ENCODE measurements at regions not wholly inside any gene's neighbourhood (a gene's known extent, or its start where the extent isn't known, plus 50 kb on each side); places are given as distances from the start of the nearest gene placed in this dataset.

DNA sequence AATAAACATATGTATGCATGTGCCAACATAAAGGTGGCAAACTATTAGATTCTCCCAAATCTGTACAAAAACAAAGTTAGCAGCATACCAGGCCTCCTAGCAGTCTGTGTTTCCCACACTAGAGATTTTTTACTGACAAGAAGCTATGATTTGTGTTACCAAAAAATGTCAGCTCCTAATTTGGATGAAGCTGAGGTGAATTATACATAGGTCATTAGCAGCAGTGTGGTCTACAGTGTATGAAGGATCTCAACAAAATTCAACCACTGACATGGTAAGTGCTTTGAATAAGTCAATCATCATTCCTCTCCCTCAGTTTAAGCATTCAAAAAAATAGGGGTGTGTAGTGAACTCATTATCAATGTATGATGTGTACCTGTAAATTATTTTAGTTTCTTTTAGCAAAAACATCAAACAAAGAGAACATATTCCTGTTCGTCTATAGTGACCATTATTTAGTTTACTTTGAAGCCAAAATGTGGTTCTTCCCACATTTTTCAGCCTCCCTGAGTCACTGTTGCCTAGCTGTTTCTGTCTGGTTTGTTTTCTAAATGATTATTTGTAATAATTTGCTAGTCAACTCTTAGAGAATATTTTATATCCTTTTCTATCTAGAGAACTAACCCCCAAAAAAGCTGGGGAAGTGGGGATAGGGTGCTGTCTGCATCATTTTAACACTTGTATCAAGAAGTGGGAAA is 52.1 kb upstream of the RGMB start:
- TF ChIP-seq CTCF (IDR thresholded peaks at IDR 0.05): no peak
- no peak for TF ChIP-seq POLR2AphosphoS5 (IDR thresholded peaks at IDR 0.05)
